Ishikawa (cell line): ENCODE measurements at regions not wholly inside any gene's neighbourhood (a gene's known extent, or its start where the extent isn't known, plus 50 kb on each side); places are given as distances from the start of the nearest gene placed in this dataset.
A peak's percentile ranks its signal among the peaks of the same experiment; 100 is the strongest.

Experiments used
- CEBPB ChIP-seq: IDR thresholded peaks from 2 replicates; pipeline ENCODE4 v1.6.1; 2012
- CREB1 ChIP-seq: IDR thresholded peaks from 2 replicates; pipeline ENCODE4 v1.6.1; 2012; ENCODE audit warnings: low read depth
- EGR1 ChIP-seq: IDR thresholded peaks from 2 replicates; pipeline ENCODE4 v1.6.1; 2012
- EP300 ChIP-seq: IDR thresholded peaks from 2 replicates; pipeline ENCODE4 v1.6.1; 2012; ENCODE audit warnings: borderline replicate concordance
- FOXM1 ChIP-seq: IDR thresholded peaks from 2 replicates; pipeline ENCODE4 v1.6.1; 2012; ENCODE audit warnings: low read depth, borderline replicate concordance
- MAX ChIP-seq: IDR thresholded peaks from 2 replicates; pipeline ENCODE4 v1.6.1; 2012
- NFIC ChIP-seq: IDR thresholded peaks from 2 replicates; pipeline ENCODE4 v1.6.1; 2012
- RAD21 ChIP-seq: IDR thresholded peaks from 2 replicates; pipeline ENCODE4 v1.6.1; 2012; ENCODE audit warnings: low read depth
- REST ChIP-seq: IDR thresholded peaks from 2 replicates; pipeline ENCODE4 v1.6.1; 2012; ENCODE audit warnings: low read depth, mild to moderate bottlenecking
- TAF1 ChIP-seq: IDR thresholded peaks from 2 replicates; pipeline ENCODE4 v1.6.1; 2012; ENCODE audit warnings: low read depth, mild to moderate bottlenecking
- TCF12 ChIP-seq: IDR thresholded peaks from 2 replicates; pipeline ENCODE4 v1.6.1; 2012; ENCODE audit warnings: low read depth
- TEAD4 ChIP-seq: IDR thresholded peaks from 2 replicates; pipeline ENCODE4 v1.6.1; 2012
- USF1 ChIP-seq: IDR thresholded peaks from 2 replicates; pipeline ENCODE4 v1.6.1; 2012
- YY1 ChIP-seq: IDR thresholded peaks from 2 replicates; pipeline ENCODE4 v1.6.1; 2012; ENCODE audit warnings: low read depth
- ZBTB7A ChIP-seq: IDR thresholded peaks from 2 replicates; pipeline ENCODE4 v1.6.1; 2012; ENCODE audit warnings: low read depth

GRCh38 chr6:169839898-169840631 lies 88.6 kb downstream of the ERMARD start:
- no peak for TF ChIP-seq REST
- no peak for TF ChIP-seq ZBTB7A
- TF ChIP-seq USF1: no peak
- no peak for TF ChIP-seq NFIC
- TF ChIP-seq RAD21: no peak
- peak; percentile 38 for TF ChIP-seq EGR1
- TF ChIP-seq YY1: no peak

- no peak for TF ChIP-seq YY1
- TF ChIP-seq FOXM1: no peak
- no peak for TF ChIP-seq EGR1
- no peak for TF ChIP-seq NFIC
- TF ChIP-seq TCF12: no peak
- TF ChIP-seq CREB1: no peak
- TF ChIP-seq CEBPB: no peak
Measured at GRCh38 chr6:169839493-169839892, 88.1 kb downstream of the ERMARD start.

- TF ChIP-seq CREB1: no peak
- peak; percentile 15; the same call in 1 of the 2 replicates for TF ChIP-seq RAD21
- TF ChIP-seq TAF1: no peak
Measured at GRCh38 chr6:169839029-169839481, 87.6 kb downstream of the ERMARD start.

GRCh38 chr6:169838346-169839028 lies 87.1 kb downstream of the ERMARD start:
- TF ChIP-seq MAX: no peak
- TF ChIP-seq RAD21: no peak
- TF ChIP-seq ZBTB7A: no peak
- TF ChIP-seq REST: no peak
- TF ChIP-seq TEAD4: no peak
- no peak for TF ChIP-seq NFIC
- TF ChIP-seq CREB1: no peak
- no peak for TF ChIP-seq USF1
- TF ChIP-seq EGR1: no peak
- no peak for TF ChIP-seq TAF1
- no peak for TF ChIP-seq TCF12
- TF ChIP-seq EP300: no peak
- no peak for TF ChIP-seq CEBPB
- no peak for TF ChIP-seq YY1
- no peak for TF ChIP-seq FOXM1

- TF ChIP-seq NFIC (no peak), ZBTB7A (no peak), TAF1 (no peak), YY1 (no peak), CREB1 (no peak), MAX (no peak), RAD21 (no peak), USF1 (no peak), TCF12 (no peak), EP300 (no peak), CEBPB (no peak), TEAD4 (no peak), FOXM1 (no peak), REST (no peak), EGR1 (no peak)
Measured at GRCh38 chr6:169837529-169838250, 86.3 kb downstream of the ERMARD start.
